K562 (cell line): ENCODE measurements at regions not wholly inside any gene's neighbourhood (a gene's known extent, or its start where the extent isn't known, plus 50 kb on each side); places are given as distances from the start of the nearest gene placed in this dataset.

Experiments used
- ATAC-seq: fragments of 200-7000 bp; cut with Tn5 transposase; 3 replicates; pipeline ENCODE4 v1.9.1; 2020; ENCODE audit warnings: moderate library complexity
- BruUV-seq: library from RNA; stranded (reverse); fragments of 400-500 nt; replicated peaks from 2 replicates; lab custom pipeline; 2021; lab: Mats Ljungman, UMichigan
- CTCF ChIA-PET: fragments of 300-600 bp; formaldehyde crosslinking; extraction: SDS; loops from one replicate; lab custom pipeline; 2021; ENCODE audit warnings: low intra/inter-chr PET ratio; lab: Yijun Ruan, JAX
- POLR2A ChIA-PET: fragments of 300-600, 350-650 bp; sonication (Branson Sonifier 250); formaldehyde crosslinking; extraction: SDS; loops from one replicate; lab custom pipeline; 2021; ENCODE audit warnings: antibody characterized with exemption, inconsistent platforms; lab: Yijun Ruan, JAX
- DNase-seq, 4 experiments: peaks; one replicate each; pipeline versions ENCODE4 v3.0.0 to v3.0.0-alpha.2; 2011 to 2018; ENCODE audit warnings: low spot score in 3 of 4, mixed read lengths in 3 of 4; ENCODE audit errors: extremely low read depth in 1 of 4
- FAIRE-seq: peaks from 2 replicates; lab custom pipeline; 2011; peaks lifted over from hg19 to GRCh38; lab: Jason Lieb, UNC
- H2AFZ ChIP-seq: 2 replicates; pipeline ENCODE4 v1.6.0; 2011; ENCODE audit warnings: low read depth, low read length, control low read depth, inconsistent platforms
- H3K27ac ChIP-seq: fragments of 200-600 bp; 3 replicates; pipeline ENCODE4 v1.8.0; 2011; ENCODE audit warnings: low read depth, mild to moderate bottlenecking, control low read depth, inconsistent platforms, low read length, moderate library complexity, mixed read lengths; ENCODE audit errors: extremely low read depth
- H3K27me3 ChIP-seq, 2 experiments: fragments of 300-600 bp in 1 of 2; 2 replicates in 1 of 2; 3 replicates in 1 of 2; pipeline versions ENCODE4 v1.6.0 to v1.8.0; 2011; ENCODE audit warnings: inconsistent platforms in 2 of 2, low read length in 2 of 2, mild to moderate bottlenecking in 1 of 2, mixed read lengths in 1 of 2, moderate library complexity in 1 of 2; ENCODE audit not compliant: control insufficient read depth in 2 of 2, insufficient read depth in 2 of 2
- H3K36me3 ChIP-seq: fragments of 300-600 bp; 3 replicates; pipeline ENCODE4 v1.8.0; 2011; ENCODE audit warnings: mild to moderate bottlenecking, low read length, inconsistent platforms; ENCODE audit not compliant: control insufficient read depth, insufficient read depth
- H3K4me1 ChIP-seq, 2 experiments: fragments of 200-600 bp in 1 of 2; replicated peaks in 1 of 2; 2 replicates in 1 of 2; 3 replicates in 1 of 2; pipeline versions ENCODE4 v1.5.1 to v1.8.0; 2011; ENCODE audit warnings: inconsistent platforms in 2 of 2, low read length in 2 of 2, mild to moderate bottlenecking in 1 of 2, mixed read lengths in 1 of 2, moderate library complexity in 1 of 2; ENCODE audit not compliant: control insufficient read depth in 2 of 2, insufficient read depth in 2 of 2
- H3K4me2 ChIP-seq: 2 replicates; pipeline ENCODE4 v1.6.1; 2011; ENCODE audit warnings: low read length, control low read depth, inconsistent platforms, mixed read lengths; ENCODE audit not compliant: insufficient read depth
- H3K4me3 ChIP-seq: fragments of 200-600 bp; sonication (generic), shearing (Covaris generic); 2 replicates; pipeline ENCODE4 v1.5.1; 2016; ENCODE audit warnings: control low read depth, inconsistent platforms
- H3K79me2 ChIP-seq: fragments of 200-600 bp; 3 replicates; pipeline ENCODE4 v1.8.0; 2011; ENCODE audit warnings: low read length, inconsistent platforms; ENCODE audit not compliant: control insufficient read depth, insufficient read depth
- H3K9ac ChIP-seq, 2 experiments: 2 replicates each; pipeline versions ENCODE4 v1.6.0 to v1.6.1; 2011; ENCODE audit warnings: low read depth in 2 of 2, low read length in 2 of 2, control low read depth in 1 of 2, inconsistent platforms in 1 of 2, mild to moderate bottlenecking in 1 of 2, mixed read lengths in 1 of 2; ENCODE audit not compliant: insufficient read depth in 1 of 2
- H3K9me1 ChIP-seq: one replicate; pipeline ENCODE4 v1.6.0; 2011; ENCODE audit warnings: inconsistent platforms, mild to moderate bottlenecking, low read length, moderate library complexity; ENCODE audit not compliant: control insufficient read depth, insufficient read depth
- H3K9me3 ChIP-seq: replicated peaks from 2 replicates; pipeline ENCODE4 v1.5.1; 2011; ENCODE audit warnings: low read depth, low read length, inconsistent platforms; ENCODE audit not compliant: control insufficient read depth, insufficient read depth
- H4K20me1 ChIP-seq: replicated peaks from 2 replicates; pipeline ENCODE4 v1.6.1; 2011; ENCODE audit warnings: low read length, inconsistent platforms, mixed read lengths; ENCODE audit not compliant: control insufficient read depth, insufficient read depth
- ARNT ChIP-seq, 2 experiments: fragments of 450-650 bp; IDR thresholded peaks; 2 replicates each; pipeline ENCODE4 v1.6.1; 2016; ENCODE audit warnings: mild to moderate bottlenecking in 1 of 2
- BRD4 ChIP-seq: fragments of 200-600 bp; sonication (generic); IDR thresholded peaks from 2 replicates; pipeline ENCODE4 v1.6.1; 2017; ENCODE audit warnings: inconsistent platforms
- CXXC5 ChIP-seq: fragments of 250-450 bp; sonication (Bioruptor Pico); IDR thresholded peaks from 2 replicates; pipeline ENCODE4 v1.8.0; 2022; ENCODE audit warnings: inconsistent platforms, mild to moderate bottlenecking, moderate library complexity
- GATAD2B ChIP-seq: fragments of 450-650 bp; IDR thresholded peaks from 2 replicates; pipeline ENCODE4 v1.6.1; 2017; ENCODE audit warnings: mild to moderate bottlenecking, borderline replicate concordance
- HDAC1 ChIP-seq, 2 experiments: fragments of 450-650 bp; IDR thresholded peaks; 2 replicates each; pipeline ENCODE4 v1.6.1; 2016 to 2017; ENCODE audit warnings: inconsistent platforms in 1 of 2, mild to moderate bottlenecking in 1 of 2, moderate library complexity in 1 of 2
- HDAC3 ChIP-seq: fragments of 450-650 bp; IDR thresholded peaks from 2 replicates; pipeline ENCODE4 v1.6.1; 2018; ENCODE audit warnings: borderline replicate concordance, mild to moderate bottlenecking, moderate library complexity; ENCODE audit not compliant: partially characterized antibody
- KLF10 ChIP-seq: fragments of 250-450 bp; sonication (Bioruptor Pico); IDR thresholded peaks from 2 replicates; pipeline ENCODE4 v1.6.1; 2021; ENCODE audit warnings: matching md5 sums
- PREB ChIP-seq: sonication (generic); formaldehyde crosslinking; IDR thresholded peaks from 2 replicates; pipeline ENCODE4 v1.8.1; 2023; ENCODE audit warnings: mild to moderate bottlenecking, missing genetic modification reagents
- RBBP5 ChIP-seq: fragments of 200-600 bp; sonication (generic); IDR thresholded peaks from 2 replicates; pipeline ENCODE4 v1.6.1; 2012; ENCODE audit warnings: borderline replicate concordance, mild to moderate bottlenecking, low read length, control low read depth, inconsistent platforms; ENCODE audit not compliant: insufficient read depth, poor library complexity, severe bottlenecking
- WHSC1 ChIP-seq: IDR thresholded peaks from one replicate; pipeline ENCODE4 v1.6.1; 2012; ENCODE audit warnings: low read length, control low read depth, inconsistent platforms
- ZNF12 ChIP-seq: sonication (generic); formaldehyde crosslinking; IDR thresholded peaks from 2 replicates; pipeline ENCODE4 v1.4.0; 2020; ENCODE audit warnings: mild to moderate bottlenecking, missing genetic modification reagents
- WGBS: fragments of 100-300 bp; shearing (Covaris generic); methylation state at CpG from one replicate; pipeline ENCODE4 v1.1.6; 2016; ENCODE audit warnings: low coverage, mixed read lengths; ENCODE audit not compliant: insufficient coverage; ENCODE audit errors: missing lambda C conversion rate; 5-methylcytosine and 5-hydroxymethylcytosine counted together
- in situ Hi-C: fragments of 300-500 bp; cut with MboI; formaldehyde crosslinking; loops from 4 replicates; pipeline ENCODE4 v1.15.0; 2018; ENCODE audit warnings: inconsistent platforms, mixed read lengths
- intact Hi-C: fragments of 100-400 bp; cut with micrococcal nuclease; formaldehyde crosslinking; loops from 2 replicates; pipeline ENCODE4 v1.14.2; 2022
- TF ChIP-seq, protein P1 (sequence below), 2 experiments: fragments of 450-650 bp; IDR thresholded peaks; 2 replicates each; pipeline ENCODE4 v1.6.1; 2016
- TF ChIP-seq, protein P2 (sequence below): fragments of 450-650 bp; formaldehyde crosslinking; IDR thresholded peaks from 2 replicates; pipeline ENCODE4 v1.4.0; 2020; ENCODE audit warnings: mild to moderate bottlenecking, mixed read lengths

DNA sequence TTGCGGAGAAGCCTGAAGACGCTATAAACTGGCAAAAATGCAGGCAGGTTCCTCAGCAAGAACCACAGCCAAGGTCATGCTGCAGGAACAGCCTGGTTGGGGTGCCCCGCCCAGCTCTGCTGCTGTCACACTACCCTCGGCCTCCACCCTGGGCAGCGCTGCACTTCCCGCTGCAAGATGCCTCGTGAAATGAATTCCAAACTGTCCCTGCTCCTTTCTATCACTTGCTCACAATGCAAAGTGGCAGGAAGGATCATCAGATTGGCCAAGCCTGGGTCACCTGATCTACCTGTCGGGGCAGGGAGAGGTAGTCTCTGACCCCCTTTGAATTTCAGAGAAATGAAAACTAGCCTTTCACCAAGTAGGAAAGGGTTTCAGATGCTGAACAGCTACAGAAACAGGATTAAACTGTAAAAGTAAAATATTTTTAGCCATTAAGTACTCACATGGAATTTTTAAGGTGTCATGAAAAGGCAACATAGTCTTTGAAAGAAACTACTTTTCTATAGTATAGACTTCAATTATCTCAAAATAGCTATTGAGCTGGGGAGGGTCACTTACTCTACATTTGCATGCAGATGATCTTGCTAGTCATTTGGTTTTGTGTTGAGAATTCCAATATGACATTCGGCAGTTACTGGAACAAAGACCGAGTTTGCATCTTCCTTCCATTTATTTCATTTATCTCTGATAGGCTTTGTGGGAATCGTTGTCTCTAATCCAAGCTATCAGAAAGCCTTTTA is 236.4 kb upstream of the ASCC3 start:
- ATAC-seq (no peak), FAIRE-seq (no peak), DNase-seq (no peak)
- Histone ChIP-seq H3K79me2 (no peaks in the 10 kb centered on the region), H2AFZ (no peak overlapping the region), H3K27ac (no peak overlapping the region), H3K9me3 (no peaks in the 10 kb centered on the region), H3K9me1 (no peaks in the 10 kb centered on the region), H3K4me2 (no peak overlapping the region)
- in situ Hi-C loops = no loop called here
- CTCF ChIA-PET = no interaction called here
- BruUV-seq = no TSS peak
- TF ChIP-seq HDAC1 (IDR thresholded peaks at IDR 0.05) = no peak
- TF ChIP-seq, protein P1, sequence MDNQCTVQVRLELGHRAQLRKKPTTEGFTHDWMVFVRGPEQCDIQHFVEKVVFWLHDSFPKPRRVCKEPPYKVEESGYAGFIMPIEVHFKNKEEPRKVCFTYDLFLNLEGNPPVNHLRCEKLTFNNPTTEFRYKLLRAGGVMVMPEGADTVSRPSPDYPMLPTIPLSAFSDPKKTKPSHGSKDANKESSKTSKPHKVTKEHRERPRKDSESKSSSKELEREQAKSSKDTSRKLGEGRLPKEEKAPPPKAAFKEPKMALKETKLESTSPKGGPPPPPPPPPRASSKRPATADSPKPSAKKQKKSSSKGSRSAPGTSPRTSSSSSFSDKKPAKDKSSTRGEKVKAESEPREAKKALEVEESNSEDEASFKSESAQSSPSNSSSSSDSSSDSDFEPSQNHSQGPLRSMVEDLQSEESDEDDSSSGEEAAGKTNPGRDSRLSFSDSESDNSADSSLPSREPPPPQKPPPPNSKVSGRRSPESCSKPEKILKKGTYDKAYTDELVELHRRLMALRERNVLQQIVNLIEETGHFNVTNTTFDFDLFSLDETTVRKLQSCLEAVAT (IDR thresholded peaks at IDR 0.05) = no peak
- no peak for TF ChIP-seq ARNT (IDR thresholded peaks at IDR 0.05)
- TF ChIP-seq, protein P2, sequence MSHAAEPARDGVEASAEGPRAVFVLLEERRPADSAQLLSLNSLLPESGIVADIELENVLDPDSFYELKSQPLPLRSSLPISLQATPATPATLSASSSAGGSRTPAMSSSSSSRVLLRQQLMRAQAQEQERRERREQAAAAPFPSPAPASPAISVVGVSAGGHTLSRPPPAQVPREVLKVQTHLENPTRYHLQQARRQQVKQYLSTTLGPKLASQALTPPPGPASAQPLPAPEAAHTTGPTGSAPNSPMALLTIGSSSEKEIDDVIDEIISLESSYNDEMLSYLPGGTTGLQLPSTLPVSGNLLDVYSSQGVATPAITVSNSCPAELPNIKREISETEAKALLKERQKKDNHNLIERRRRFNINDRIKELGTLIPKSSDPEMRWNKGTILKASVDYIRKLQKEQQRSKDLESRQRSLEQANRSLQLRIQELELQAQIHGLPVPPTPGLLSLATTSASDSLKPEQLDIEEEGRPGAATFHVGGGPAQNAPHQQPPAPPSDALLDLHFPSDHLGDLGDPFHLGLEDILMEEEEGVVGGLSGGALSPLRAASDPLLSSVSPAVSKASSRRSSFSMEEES (CRISPR knock-in tag) = no peak
- TF ChIP-seq CXXC5 (CRISPR knock-in tag) = no peak
- TF ChIP-seq PREB (CRISPR knock-in tag) = no peak
- TF ChIP-seq BRD4 = no peak
- no peak for TF ChIP-seq KLF10 (CRISPR knock-in tag)
- no peak for TF ChIP-seq ZNF12 (CRISPR knock-in tag)
- no peak for TF ChIP-seq GATAD2B
- no peak for TF ChIP-seq WHSC1
- TF ChIP-seq HDAC3 = no peak
- no peak for TF ChIP-seq RBBP5
- TF ChIP-seq, all 486 proteins: peak for 0
- H3K4me1 ChIP-seq = no peaks in the 10 kb centered on the region
- H3K36me3 ChIP-seq = no peaks in the 10 kb centered on the region
- POLR2A ChIA-PET = no interaction called here
- H3K9ac ChIP-seq = no peak overlapping the region
- intact Hi-C loops = no loop called here
- no peaks in the 10 kb centered on the region for H4K20me1 ChIP-seq
- under 1% methylated on average over 11 of the region's 11 CpGs for WGBS
- no peak overlapping the region for H3K4me3 ChIP-seq
- no peaks in the 10 kb centered on the region for H3K27me3 ChIP-seq
